Raji (cell line): ENCODE measurements at regions not wholly inside any gene's neighbourhood (a gene's known extent, or its start where the extent isn't known, plus 50 kb on each side); places are given as distances from the start of the nearest gene placed in this dataset.

Experiments
- POLR2A ChIP-seq: IDR thresholded peaks from 2 replicates; pipeline ENCODE4 v1.6.1; 2011; ENCODE audit warnings: low read depth, low read length, control low read depth; ENCODE audit not compliant: insufficient read depth

DNA sequence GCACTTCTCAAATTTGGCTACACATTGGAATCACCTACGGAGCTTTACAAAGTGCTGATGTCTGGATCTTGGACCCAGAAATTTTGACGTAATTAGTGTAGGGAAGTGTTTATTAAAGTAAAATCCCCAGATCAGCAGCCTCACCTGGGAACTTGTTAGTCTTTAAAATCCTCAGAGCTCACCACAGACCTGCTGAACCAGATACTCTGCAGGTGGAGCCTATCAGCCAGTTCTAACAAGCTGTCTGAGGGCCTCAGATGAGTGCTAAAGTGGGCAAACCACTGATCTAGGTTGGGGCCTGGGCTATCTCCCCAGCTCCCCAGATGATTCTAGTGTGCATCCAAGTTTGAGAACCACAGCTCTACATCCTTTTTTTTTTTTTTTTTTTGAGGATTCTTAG is 436.0 kb downstream of the ETS1 start:
- no peak for TF ChIP-seq POLR2A

GRCh38 chr11:128148208-128148607 is 439.1 kb downstream of the ETS1 start:
- no peak for TF ChIP-seq POLR2A

GRCh38 chr11:128146926-128147605 is 440.3 kb downstream of the ETS1 start:
- TF ChIP-seq POLR2A: no peak

- TF ChIP-seq POLR2A: no peak
These were observed 451.9 kb downstream of the ETS1 start for GRCh38 chr11:128135451-128135850.

DNA sequence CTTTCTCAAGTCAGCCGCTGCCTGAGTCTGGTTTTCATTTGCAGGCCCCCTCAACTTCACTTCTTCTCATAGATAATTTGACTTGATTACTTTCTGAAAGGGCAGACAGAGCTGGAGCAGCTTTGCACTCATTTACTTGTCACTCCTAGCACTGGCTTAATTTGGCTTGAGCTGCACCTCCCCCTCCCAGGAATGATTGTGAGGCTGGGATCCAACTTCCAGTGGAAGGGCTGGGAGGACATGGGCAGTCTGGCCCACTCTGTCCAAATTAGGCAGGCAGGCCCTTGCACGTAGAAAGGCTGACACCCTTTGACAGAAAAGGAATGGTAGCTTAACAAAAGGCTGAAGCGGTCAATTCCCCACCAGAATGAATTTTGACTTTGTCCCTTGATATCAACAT is 453.9 kb downstream of the ETS1 start:
- no peak for TF ChIP-seq POLR2A

DNA sequence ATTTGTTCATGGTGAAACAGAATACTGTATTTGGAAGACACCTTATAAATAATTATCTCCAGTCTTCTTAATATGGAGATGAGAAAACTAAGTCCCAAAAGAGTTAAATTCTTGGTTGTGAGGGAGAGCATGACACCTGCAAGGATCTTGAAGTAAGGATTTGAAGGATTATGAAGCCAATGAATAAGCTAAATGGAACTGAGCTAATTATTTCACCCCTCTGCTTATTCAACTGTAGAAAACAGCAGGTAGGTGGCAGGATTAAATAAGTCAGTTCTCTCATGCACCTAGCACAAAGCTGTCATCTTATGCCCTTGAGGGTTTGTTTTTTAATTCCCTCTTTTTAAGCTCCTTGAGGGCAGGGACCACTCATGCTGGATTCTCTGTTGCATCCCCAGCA is 457.3 kb downstream of the ETS1 start:
- no peak for TF ChIP-seq POLR2A

DNA sequence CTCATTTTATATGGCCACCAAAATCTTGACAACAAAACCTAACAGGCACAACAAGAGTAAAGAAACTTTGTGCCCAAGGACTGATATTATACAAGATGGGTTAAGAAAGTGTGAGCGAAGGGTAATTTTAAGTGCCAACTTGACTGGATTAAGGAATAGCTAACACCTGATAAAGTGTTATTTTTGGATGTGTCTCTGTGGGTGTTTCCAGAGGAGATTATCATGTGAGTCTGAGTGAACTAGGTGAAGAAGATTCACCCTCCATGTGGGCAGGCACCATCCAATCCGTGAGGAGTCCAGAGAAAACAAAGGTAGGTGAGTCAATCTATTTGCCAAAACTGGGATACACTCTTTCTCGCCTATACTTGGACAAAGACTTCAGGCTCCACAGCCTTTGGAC is 461.6 kb downstream of the ETS1 start:
- no peak for TF ChIP-seq POLR2A

GRCh38 chr11:128116885-128117284 is 470.5 kb downstream of the ETS1 start:
- no peak for TF ChIP-seq POLR2A

DNA sequence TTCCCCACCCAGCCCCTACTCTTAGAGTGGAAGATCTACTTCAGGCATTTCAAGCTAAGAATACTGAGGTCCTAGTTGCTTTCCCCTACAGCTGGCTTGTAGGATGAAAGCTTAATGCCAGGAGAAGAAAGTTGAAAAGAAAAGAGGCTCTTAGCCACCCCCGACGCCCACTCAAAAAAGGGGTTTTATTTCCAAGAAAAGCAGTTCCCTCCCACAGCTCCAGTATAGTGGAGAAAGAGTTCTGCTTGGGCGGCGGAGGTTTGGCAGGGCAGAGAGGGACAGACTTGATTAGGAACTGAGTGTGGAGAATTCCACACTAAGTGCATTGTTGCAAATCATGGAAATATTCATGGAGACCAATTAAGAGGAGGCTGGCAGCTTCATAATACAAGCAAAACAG is 470.9 kb downstream of the ETS1 start:
- no peak for TF ChIP-seq POLR2A

- no peak for TF ChIP-seq POLR2A
These were observed 481.4 kb downstream of the ETS1 start for GRCh38 chr11:128105950-128106349.

- no peak for TF ChIP-seq POLR2A
These were observed 481.8 kb downstream of the ETS1 start for GRCh38 chr11:128105511-128105910.

- TF ChIP-seq POLR2A: no peak
These were observed 484.0 kb downstream of the ETS1 start for GRCh38 chr11:128103278-128103873.

- TF ChIP-seq POLR2A: no peak
These were observed 488.6 kb downstream of the ETS1 start for GRCh38 chr11:128098781-128099180.

- no peak for TF ChIP-seq POLR2A
These were observed 491.8 kb downstream of the ETS1 start for GRCh38 chr11:128095466-128095981.

DNA sequence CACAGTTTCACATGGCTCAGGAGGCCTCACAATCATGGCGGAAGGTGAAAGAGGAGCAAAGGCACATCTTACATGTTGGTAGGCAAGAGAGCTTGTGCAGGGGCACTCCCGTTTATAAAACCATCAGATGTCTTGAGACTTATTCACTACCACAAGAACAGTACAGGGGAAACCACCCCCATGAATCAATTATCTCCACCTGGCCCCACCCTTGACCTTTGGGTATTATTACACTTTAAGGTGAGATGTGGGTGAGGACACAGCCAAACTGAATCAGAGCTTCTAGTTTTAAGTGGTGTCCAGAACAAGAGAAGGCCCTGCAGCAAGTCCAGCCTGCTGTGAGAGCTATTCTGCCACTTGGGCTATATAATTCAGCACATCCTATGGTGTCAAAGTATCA is 493.7 kb downstream of the ETS1 start:
- no peak for TF ChIP-seq POLR2A

GRCh38 chr11:128089962-128090361 is 497.4 kb downstream of the ETS1 start:
- no peak for TF ChIP-seq POLR2A

- no peak for TF ChIP-seq POLR2A
These were observed 500.6 kb downstream of the ETS1 start for GRCh38 chr11:128086794-128087193.

- no peak for TF ChIP-seq POLR2A
These were observed 502.1 kb downstream of the ETS1 start for GRCh38 chr11:128085276-128085675.

DNA sequence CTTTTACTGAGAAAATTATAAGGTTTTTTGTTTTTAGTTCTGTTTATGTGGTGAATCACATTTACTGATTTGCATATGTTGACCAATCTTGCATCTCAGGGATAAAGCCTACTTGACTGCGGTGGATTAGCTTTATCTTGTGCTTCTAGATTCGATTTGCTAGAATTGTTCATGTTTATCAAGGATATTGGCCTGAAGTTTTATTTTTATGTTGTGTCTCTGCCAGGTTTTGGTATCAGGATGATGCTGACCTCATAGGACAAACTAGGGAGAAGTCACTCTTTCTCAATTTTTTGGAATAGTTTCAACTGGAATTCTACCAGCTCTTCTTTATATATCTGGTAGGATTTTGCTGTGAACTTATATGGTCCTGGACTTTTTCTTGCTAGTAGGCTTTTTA is 504.8 kb downstream of the ETS1 start:
- TF ChIP-seq POLR2A: no peak
